HFFc6 (cell line): ENCODE measurements at regions not wholly inside any gene's neighbourhood (a gene's known extent, or its start where the extent isn't known, plus 50 kb on each side); places are given as distances from the start of the nearest gene placed in this dataset.
"Not testable (repeated sequence)": the region's sequence is repeated elsewhere in the genome, so short reads cannot be mapped to it uniquely, and the experiment has no call there.

Experiments used
- DNase-seq: peaks from one replicate; pipeline ENCODE4 v3.0.0-alpha.2; 2018
- H3K27ac Mint-ChIP-seq: 2 replicates; pipeline ENCODE4 v1.8.0; 2020; ENCODE audit warnings: mild to moderate bottlenecking, mixed read lengths
- H3K27me3 Mint-ChIP-seq: 2 replicates; pipeline ENCODE4 v1.8.0; 2021; ENCODE audit warnings: mild to moderate bottlenecking, moderate library complexity, mixed read lengths; ENCODE audit not compliant: insufficient read depth
- H3K36me3 Mint-ChIP-seq: 2 replicates; pipeline ENCODE4 v1.8.0; 2021; ENCODE audit warnings: low read depth, mixed read lengths
- H3K4me1 Mint-ChIP-seq: 2 replicates; pipeline ENCODE4 v1.8.0; 2020; ENCODE audit warnings: low read depth, mixed read lengths
- H3K4me3 Mint-ChIP-seq: 2 replicates; pipeline ENCODE4 v1.8.0; 2020; ENCODE audit warnings: mild to moderate bottlenecking, moderate library complexity, mixed read lengths
- H3K9me3 Mint-ChIP-seq: 2 replicates; pipeline ENCODE4 v1.8.0; 2020; ENCODE audit warnings: mild to moderate bottlenecking, mixed read lengths
- CTCF ChIP-seq: fragments of 200-600 bp; sonication (generic); IDR thresholded peaks from 2 replicates; pipeline ENCODE4 v1.5.0; 2021; ENCODE audit warnings: antibody characterized with exemption, mild to moderate bottlenecking

GRCh38 chr14:83711046-83711445, 1818.9 kb upstream of the FLRT2 start:
- H3K36me3 Mint-ChIP-seq, result no peaks in the 10 kb centered on the region
- H3K9me3 Mint-ChIP-seq, result peaks cover 10% of the 10 kb centered on the region
- no peak for DNase-seq
- H3K4me3 Mint-ChIP-seq, result no peak overlapping the region
- H3K27ac Mint-ChIP-seq, result no peak overlapping the region
- no peak for TF ChIP-seq CTCF
- peaks cover 1% of the 10 kb centered on the region; the same call in 1 of the 2 replicates for H3K27me3 Mint-ChIP-seq
- no peaks in the 10 kb centered on the region for H3K4me1 Mint-ChIP-seq

GRCh38 chr14:83712418-83713129, 1817.4 kb upstream of the FLRT2 start:
- peaks cover 5% of the 10 kb centered on the region; the same call in 1 of the 2 replicates for H3K9me3 Mint-ChIP-seq
- no peak for TF ChIP-seq CTCF
- no peaks in the 10 kb centered on the region for H3K4me1 Mint-ChIP-seq
- H3K27ac Mint-ChIP-seq, result no peak overlapping the region
- DNase-seq, result no peak
- H3K36me3 Mint-ChIP-seq, result no peaks in the 10 kb centered on the region
- H3K4me3 Mint-ChIP-seq, result no peak overlapping the region
- peaks cover 1% of the 10 kb centered on the region; the same call in 1 of the 2 replicates for H3K27me3 Mint-ChIP-seq

DNA sequence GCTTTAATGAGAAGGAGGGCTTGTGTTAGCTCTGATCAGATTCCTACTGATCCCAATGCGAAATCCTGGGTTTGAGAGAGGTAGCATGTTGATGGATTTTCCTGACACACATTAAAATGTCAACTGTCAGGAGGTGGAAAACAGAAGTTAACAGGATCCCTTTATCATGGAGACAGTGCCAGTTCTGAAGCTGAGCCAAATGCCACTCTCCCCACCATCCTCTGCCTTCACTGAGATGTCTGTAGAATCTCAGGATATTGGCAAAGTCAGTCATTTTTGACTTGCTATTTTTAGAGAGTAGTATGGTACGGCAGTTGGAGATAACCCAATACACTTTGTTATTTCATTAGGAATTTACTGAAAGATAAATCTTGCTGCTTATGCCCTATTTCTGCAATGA, 1816.2 kb upstream of the FLRT2 start:
- H3K36me3 Mint-ChIP-seq, result no peaks in the 10 kb centered on the region
- H3K9me3 Mint-ChIP-seq, result peaks cover 11% of the 10 kb centered on the region
- H3K4me3 Mint-ChIP-seq, result no peak overlapping the region
- no peak overlapping the region for H3K27ac Mint-ChIP-seq
- peaks cover 1% of the 10 kb centered on the region; the same call in 1 of the 2 replicates for H3K27me3 Mint-ChIP-seq
- no peak for DNase-seq
- no peak for TF ChIP-seq CTCF
- H3K4me1 Mint-ChIP-seq, result no peaks in the 10 kb centered on the region

DNA sequence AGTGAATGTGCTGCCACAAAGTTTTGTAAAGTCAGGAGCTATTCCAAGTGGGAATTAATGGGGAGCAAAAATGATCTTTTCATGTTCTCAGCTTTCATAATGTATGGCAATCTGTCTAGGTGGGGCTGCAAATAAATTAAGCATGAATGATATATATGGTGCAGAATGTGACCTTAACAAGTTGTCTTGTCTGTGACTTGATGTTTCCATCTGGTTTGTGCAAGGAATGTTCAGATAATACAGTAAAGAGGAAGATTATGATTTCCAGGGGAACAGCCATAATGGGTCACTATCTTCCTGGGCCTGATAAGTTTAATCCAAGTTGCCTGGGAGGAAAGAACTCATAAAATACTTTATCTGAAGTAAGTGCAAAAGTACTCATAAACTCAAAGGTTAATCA, 1815.8 kb upstream of the FLRT2 start:
- Mint-ChIP-seq H3K27ac (no peak overlapping the region), H3K4me3 (no peak overlapping the region), H3K4me1 (no peaks in the 10 kb centered on the region), H3K36me3 (no peaks in the 10 kb centered on the region), H3K27me3 (peaks cover under 1% of the 10 kb centered on the region; the same call in 1 of the 2 replicates), H3K9me3 (peaks cover 8% of the 10 kb centered on the region)
- no peak for TF ChIP-seq CTCF
- DNase-seq, result no peak

DNA sequence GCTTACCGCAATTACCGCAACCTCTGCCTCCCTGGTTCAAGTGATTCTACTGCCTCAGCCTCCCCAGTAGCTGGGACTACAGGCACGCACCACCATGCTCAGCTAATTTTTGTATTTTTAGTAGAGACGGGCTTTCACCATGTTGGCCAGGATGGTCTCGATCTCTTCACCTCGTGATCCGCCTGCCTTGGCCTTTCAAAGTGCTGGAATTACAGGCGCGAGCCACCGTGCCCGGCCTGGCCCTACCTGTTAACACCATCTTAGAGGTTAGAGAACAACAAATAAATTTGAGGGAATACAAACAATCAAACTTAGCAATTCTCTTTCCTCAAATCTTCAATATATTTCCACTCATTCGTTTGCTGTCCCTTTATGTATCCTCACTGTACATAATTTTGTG, 1810.5 kb upstream of the FLRT2 start:
- not testable (repeated sequence) for H3K27ac Mint-ChIP-seq, H3K4me3 Mint-ChIP-seq, DNase-seq, H3K27me3 Mint-ChIP-seq, H3K36me3 Mint-ChIP-seq, H3K4me1 Mint-ChIP-seq
- peaks cover 20% of the 10 kb centered on the region for H3K9me3 Mint-ChIP-seq

DNA sequence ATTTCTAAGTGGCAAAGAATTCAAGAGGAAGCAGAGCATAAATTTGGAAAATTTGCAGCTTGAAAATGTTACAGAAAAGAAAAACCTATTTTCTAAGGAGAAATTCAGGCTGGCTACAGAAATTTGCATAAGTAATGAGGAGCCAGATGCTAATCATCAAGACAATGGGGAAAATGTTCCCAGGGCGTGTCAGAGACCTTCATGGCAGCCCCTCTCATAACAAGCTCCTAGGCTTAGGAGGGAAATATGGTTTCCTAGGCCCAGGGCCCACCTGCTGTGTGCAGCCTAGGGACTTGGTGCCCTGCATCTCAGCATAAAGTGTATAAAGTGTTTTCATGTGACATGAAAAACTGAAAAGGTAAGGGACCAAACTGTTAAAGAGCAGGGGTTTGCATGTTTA, 1796.3 kb upstream of the FLRT2 start:
- Mint-ChIP-seq H3K27ac (no peak overlapping the region), H3K36me3 (no peaks in the 10 kb centered on the region), H3K4me1 (no peaks in the 10 kb centered on the region), H3K27me3 (0 out of 2 replicates have a peak, but pooled peaks cover 2% of the 10 kb centered on the region), H3K9me3 (peaks cover 32% of the 10 kb centered on the region), H3K4me3 (no peak overlapping the region)
- no peak for TF ChIP-seq CTCF
- no peak for DNase-seq
